H1 (cell line): ENCODE measurements at regions not wholly inside any gene's neighbourhood (a gene's known extent, or its start where the extent isn't known, plus 50 kb on each side); places are given as distances from the start of the nearest gene placed in this dataset.
A peak's percentile ranks its signal among the peaks of the same experiment; 100 is the strongest.

Source experiments
- CTCF ChIA-PET: fragments of 300-600 bp; sonication (Branson Sonifier 250); formaldehyde crosslinking; loops from one replicate; lab custom pipeline; 2021; ENCODE audit not compliant: partially characterized antibody; lab: Charles Lee
- POLR2A ChIA-PET: fragments of 300-600 bp; sonication (Branson Sonifier 250); formaldehyde crosslinking; loops from one replicate; lab custom pipeline; 2021; ENCODE audit warnings: inconsistent platforms; ENCODE audit not compliant: partially characterized antibody; lab: Charles Lee
- DNase-seq, 2 experiments: peaks; one replicate each; pipeline versions ENCODE4 v3.0.0 to v3.0.0-alpha.2; 2010 to 2022; ENCODE audit warnings: low spot score in 2 of 2, low read depth in 1 of 2, mixed read lengths in 1 of 2
- FAIRE-seq: peaks from 2 replicates; lab custom pipeline; 2011; peaks lifted over from hg19 to GRCh38; lab: Jason Lieb, UNC
- H2AFZ ChIP-seq: 2 replicates; pipeline ENCODE4 v1.8.1; 2012; ENCODE audit warnings: low read length, inconsistent platforms
- H2AK5ac ChIP-seq: 2 replicates; pipeline ENCODE4 v1.6.1; 2013; ENCODE audit warnings: low read depth, low read length
- H2BK120ac ChIP-seq: replicated peaks from 2 replicates; pipeline ENCODE3; 2013; ENCODE audit warnings: low read depth, low read length, inconsistent platforms
- H2BK12ac ChIP-seq: 2 replicates; pipeline ENCODE4 v1.6.1; 2013; ENCODE audit warnings: low read depth, low read length
- H2BK15ac ChIP-seq: 2 replicates; pipeline ENCODE4 v1.6.1; 2013; ENCODE audit warnings: low read length
- H2BK20ac ChIP-seq: 2 replicates; pipeline ENCODE4 v1.6.1; 2013; ENCODE audit warnings: low read length
- H2BK5ac ChIP-seq: 2 replicates; pipeline ENCODE4 v1.6.1; 2013; ENCODE audit warnings: low read depth, low read length
- H3K14ac ChIP-seq: 2 replicates; pipeline ENCODE4 v1.6.1; 2013; ENCODE audit warnings: inconsistent platforms; ENCODE audit not compliant: insufficient read length
- H3K18ac ChIP-seq: 2 replicates; pipeline ENCODE4 v1.6.1; 2013; ENCODE audit warnings: low read length; ENCODE audit errors: extremely low read depth
- H3K23ac ChIP-seq: 2 replicates; pipeline ENCODE4 v1.6.1; 2013; ENCODE audit warnings: inconsistent platforms; ENCODE audit not compliant: insufficient read length
- H3K23me2 ChIP-seq: 2 replicates; pipeline ENCODE4 v1.6.1; 2013; ENCODE audit warnings: low read depth, low read length
- H3K27ac ChIP-seq: 2 replicates; pipeline ENCODE4 v1.6.1; 2011; ENCODE audit warnings: low read depth, low read length, inconsistent platforms
- H3K27me3 ChIP-seq, 4 experiments: replicated peaks in 1 of 4; 1 replicate in 1 of 4; 2 replicates in 3 of 4; pipeline versions ENCODE4 v1.6.1 to v1.8.1; 2011 to 2013; ENCODE audit warnings: low read length in 3 of 4, mild to moderate bottlenecking in 3 of 4, inconsistent platforms in 2 of 4, mixed read lengths in 2 of 4, moderate library complexity in 1 of 4; ENCODE audit not compliant: control insufficient read depth in 3 of 4, insufficient read depth in 3 of 4; ENCODE audit errors: extremely low read depth in 1 of 4
- H3K36me3 ChIP-seq, 4 experiments: 2 replicates each; pipeline versions ENCODE4 v1.6.1 to v1.8.1; 2011 to 2013; ENCODE audit warnings: mild to moderate bottlenecking in 4 of 4, low read length in 3 of 4, moderate library complexity in 2 of 4, control low read depth in 1 of 4, inconsistent platforms in 1 of 4; ENCODE audit not compliant: insufficient read depth in 4 of 4, control insufficient read depth in 2 of 4
- H3K4ac ChIP-seq: replicated peaks from 2 replicates; pipeline ENCODE3; 2013; ENCODE audit warnings: low read length, low read depth, mixed read lengths, inconsistent platforms; ENCODE audit not compliant: insufficient read length
- H3K4me1 ChIP-seq, 4 experiments: replicated peaks in 1 of 4; 1 replicate in 1 of 4; 2 replicates in 3 of 4; pipeline versions ENCODE4 v1.6.1 to v1.8.1; 2011 to 2013; ENCODE audit warnings: low read length in 3 of 4, inconsistent platforms in 2 of 4, mixed read lengths in 1 of 4; ENCODE audit not compliant: insufficient read depth in 4 of 4, control insufficient read depth in 3 of 4
- H3K4me2 ChIP-seq, 2 experiments: 2 replicates each; pipeline versions ENCODE4 v1.6.1 to v1.8.1; 2011 to 2013; ENCODE audit warnings: low read depth in 2 of 2, low read length in 2 of 2, control low read depth in 1 of 2, inconsistent platforms in 1 of 2, mild to moderate bottlenecking in 1 of 2; ENCODE audit not compliant: insufficient read depth in 1 of 2
- H3K4me3 ChIP-seq, 4 experiments: fragments of 200-600, 300-600 bp in 1 of 4; sonication (generic), shearing (Covaris generic), sonication (Bioruptor Twin) in 1 of 4; 2 replicates each; pipeline versions ENCODE4 v1.5.1 to v1.8.1; 2011 to 2016; ENCODE audit warnings: low read length in 4 of 4, low read depth in 3 of 4, control low read depth in 2 of 4, inconsistent platforms in 2 of 4, mild to moderate bottlenecking in 2 of 4, mixed read lengths in 1 of 4, moderate library complexity in 1 of 4; ENCODE audit not compliant: insufficient read depth in 2 of 4; ENCODE audit errors: extremely low read depth in 1 of 4
- H3K56ac ChIP-seq: replicated peaks from 2 replicates; pipeline ENCODE3; 2013; ENCODE audit warnings: low read depth, mild to moderate bottlenecking, mixed read lengths, low read length, inconsistent platforms; ENCODE audit not compliant: insufficient read length
- H3K79me1 ChIP-seq: 2 replicates; pipeline ENCODE4 v1.6.1; 2013; ENCODE audit warnings: low read depth, low read length, control low read depth
- H3K79me2 ChIP-seq, 2 experiments: 2 replicates each; pipeline versions ENCODE4 v1.6.1 to v1.8.1; 2012 to 2013; ENCODE audit warnings: low read length in 2 of 2, mild to moderate bottlenecking in 2 of 2, inconsistent platforms in 1 of 2; ENCODE audit not compliant: insufficient read depth in 2 of 2, control insufficient read depth in 1 of 2
- H3K9ac ChIP-seq, 4 experiments: replicated peaks in 1 of 4; 1 replicate in 1 of 4; 2 replicates in 3 of 4; pipeline versions ENCODE4 v1.6.1 to v1.8.1; 2011 to 2013; ENCODE audit warnings: low read depth in 3 of 4, low read length in 3 of 4, control low read depth in 2 of 4, mild to moderate bottlenecking in 2 of 4, moderate library complexity in 2 of 4, inconsistent platforms in 1 of 4; ENCODE audit errors: extremely low read depth in 1 of 4
- H3K9me3 ChIP-seq, 2 experiments: 2 replicates each; pipeline versions ENCODE4 v1.6.1 to v1.8.1; 2012 to 2013; ENCODE audit warnings: mild to moderate bottlenecking in 2 of 2, moderate library complexity in 2 of 2, control low read depth in 1 of 2, inconsistent platforms in 1 of 2, low read depth in 1 of 2, low read length in 1 of 2, mixed read lengths in 1 of 2; ENCODE audit not compliant: insufficient read depth in 2 of 2
- H4K20me1 ChIP-seq, 2 experiments: replicated peaks in 1 of 2; 2 replicates each; pipeline versions ENCODE3 to v1.8.1; 2011 to 2013; ENCODE audit warnings: inconsistent platforms in 2 of 2, low read length in 2 of 2, mild to moderate bottlenecking in 1 of 2; ENCODE audit not compliant: insufficient read depth in 2 of 2, control insufficient read depth in 1 of 2
- H4K5ac ChIP-seq: 2 replicates; pipeline ENCODE4 v1.6.1; 2013; ENCODE audit warnings: low read length, low read depth, mixed read lengths, inconsistent platforms; ENCODE audit not compliant: insufficient read length
- H4K8ac ChIP-seq: 2 replicates; pipeline ENCODE4 v1.8.0; 2013; ENCODE audit warnings: mild to moderate bottlenecking, moderate library complexity, low read length, inconsistent platforms; ENCODE audit not compliant: insufficient read depth; ENCODE audit errors: extremely low read depth
- H4K91ac ChIP-seq: replicated peaks from 2 replicates; pipeline ENCODE3; 2013; ENCODE audit warnings: low read length, mixed read lengths, inconsistent platforms; ENCODE audit not compliant: insufficient read length
- CEBPB ChIP-seq: IDR thresholded peaks from 2 replicates; pipeline ENCODE4 v1.6.1; 2012; ENCODE audit warnings: low read depth, low read length
- CHD2 ChIP-seq: IDR thresholded peaks from 2 replicates; pipeline ENCODE4 v1.6.1; 2012; ENCODE audit warnings: low read length, improper control_type of control experiment
- POLR2A ChIP-seq, 2 experiments: IDR thresholded peaks; 1 replicate in 1 of 2; 2 replicates in 1 of 2; pipeline ENCODE4 v1.6.1; 2011; ENCODE audit warnings: low read depth in 2 of 2, low read length in 2 of 2, mild to moderate bottlenecking in 2 of 2; ENCODE audit errors: control extremely low read depth in 1 of 2
- TAF1 ChIP-seq: IDR thresholded peaks from 2 replicates; pipeline ENCODE4 v1.6.1; 2011; ENCODE audit warnings: mild to moderate bottlenecking, low read depth, low read length
- WGBS, 2 experiments: shearing (Covaris generic) in 1 of 2; methylation state at CpG; one replicate each; pipeline versions ENCODE4 v1.1.6 to v1.1.7; 2013 to 2015; ENCODE audit warnings: low lambda C conversion rate in 2 of 2, mixed read lengths in 2 of 2, inconsistent platforms in 1 of 2, low coverage in 1 of 2, missing lambda C conversion rate in 1 of 2; ENCODE audit not compliant: insufficient replicate concordance in 2 of 2, insufficient coverage in 1 of 2, insufficient read length in 1 of 2; ENCODE audit errors: extremely low coverage in 1 of 2, missing lambda C conversion rate in 1 of 2; 5-methylcytosine and 5-hydroxymethylcytosine counted together

DNA sequence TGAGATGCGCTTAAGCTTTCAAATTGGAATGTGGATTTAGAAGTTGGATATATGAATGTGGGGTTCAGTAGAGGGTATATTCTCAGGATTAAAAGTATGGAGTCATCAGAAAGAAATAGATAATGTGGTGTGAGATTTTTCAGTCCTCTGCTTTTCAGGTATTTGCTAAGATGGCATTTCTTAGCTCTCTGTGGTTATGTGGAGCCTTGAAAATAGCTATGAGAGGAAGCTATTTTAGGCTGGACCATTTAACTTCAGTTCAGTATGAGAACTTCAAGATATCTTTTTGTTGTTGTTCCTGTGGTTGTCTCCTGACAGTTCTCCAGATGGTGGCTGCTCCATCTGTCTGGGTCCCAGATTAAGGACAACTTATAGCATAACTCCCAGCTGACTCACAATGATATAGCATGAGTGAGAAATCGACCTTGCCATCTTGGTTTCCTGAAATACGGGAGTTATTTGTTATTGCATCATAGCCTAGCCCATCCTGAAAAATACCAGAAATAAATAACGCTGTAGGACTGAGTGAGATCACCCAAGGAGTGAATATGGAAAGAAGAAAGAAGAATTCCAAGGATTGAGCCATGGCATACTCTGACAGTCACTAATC lies 461.5 kb downstream of the ANXA1 start:
- Histone ChIP-seq H4K20me1 (no peaks in the 10 kb centered on the region), H2AK5ac (no peak overlapping the region), H3K14ac (no peak overlapping the region), H3K27me3 (no peaks in the 10 kb centered on the region), H3K9me3 (no peaks in the 10 kb centered on the region), H2BK5ac (no peak overlapping the region), H3K18ac (no peak overlapping the region), H2BK15ac (no peak overlapping the region), H3K23ac (no peak overlapping the region), H4K5ac (no peak overlapping the region), H2BK12ac (no peak overlapping the region), H3K4me3 (no peak overlapping the region), H3K27ac (no peak overlapping the region), H3K9ac (no peak overlapping the region), H2AFZ (no peak overlapping the region), H4K8ac (no peak overlapping the region), H2BK120ac (no peak overlapping the region), H3K4me2 (no peak overlapping the region), H3K36me3 (no peaks in the 10 kb centered on the region), H3K79me2 (no peaks in the 10 kb centered on the region), H3K79me1 (no peaks in the 10 kb centered on the region), H4K91ac (no peak overlapping the region), H3K56ac (no peak overlapping the region), H3K23me2 (no peaks in the 10 kb centered on the region), H2BK20ac (no peak overlapping the region), H3K4ac (no peak overlapping the region), H3K4me1 (peaks cover 0 to 4% (median 0%) of the 10 kb centered on the region in 4 experiments; a peak in 1 of 7 replicates)
- ChIA-PET CTCF (interaction anchor here (1.0 kb wide), 1 partner anchor 10 kb away, joined by 3 read pairs; no protein-coding TSS in a partner anchor), POLR2A (no interaction called here)
- FAIRE-seq: no peak
- WGBS, 2 experiments: 96% methylated on average over 4 of the region's 4 CpGs; no CpG with 5 or more reads in 1 of the 2 experiments
- DNase-seq: no peak
- TF ChIP-seq CEBPB (peak; percentile 61; the same call in 1 of the 2 replicates), CHD2 (no peak), TAF1 (no peak), POLR2A (IDR thresholded peaks at IDR 0.05; ENCODE audit: control extremely low read depth in 1 of 2, low read depth in 2 of 2, low read length in 2 of 2) (no peak)
